HEK293 (cell line): ENCODE measurements at regions not wholly inside any gene's neighbourhood (a gene's known extent, or its start where the extent isn't known, plus 50 kb on each side); places are given as distances from the start of the nearest gene placed in this dataset.

Experiments
- ZFP41 ChIP-seq: fragments of 450-650 bp; formaldehyde crosslinking; IDR thresholded peaks from 2 replicates; pipeline ENCODE4 v1.5.1; 2016; ENCODE audit warnings: missing biosample characterization, missing genetic modification characterization, borderline replicate concordance
- ZNF133 ChIP-seq: fragments of 450-650 bp; formaldehyde crosslinking; IDR thresholded peaks from 2 replicates; pipeline ENCODE4 v1.5.1; 2016; ENCODE audit warnings: missing biosample characterization, missing genetic modification characterization
- ZNF175 ChIP-seq: fragments of 450-650 bp; formaldehyde crosslinking; IDR thresholded peaks from 2 replicates; pipeline ENCODE4 v1.5.1; 2016; ENCODE audit warnings: missing biosample characterization, missing genetic modification characterization
- ZNF514 ChIP-seq: fragments of 450-650 bp; formaldehyde crosslinking; IDR thresholded peaks from 2 replicates; pipeline ENCODE4 v1.5.1; 2016; ENCODE audit warnings: missing biosample characterization, missing genetic modification characterization
- ZNF521 ChIP-seq: fragments of 450-650 bp; formaldehyde crosslinking; IDR thresholded peaks from 2 replicates; pipeline ENCODE4 v1.5.1; 2017; ENCODE audit warnings: missing biosample characterization, mild to moderate bottlenecking, missing genetic modification characterization
- ZNF530 ChIP-seq: fragments of 450-650 bp; formaldehyde crosslinking; IDR thresholded peaks from 2 replicates; pipeline ENCODE4 v1.5.1; 2016; ENCODE audit warnings: low read depth, missing biosample characterization, missing genetic modification characterization
- ZNF660 ChIP-seq: fragments of 450-650 bp; IDR thresholded peaks from 2 replicates; pipeline ENCODE4 v1.5.1; 2018; ENCODE audit warnings: missing biosample characterization, mild to moderate bottlenecking, missing genetic modification characterization
- TF ChIP-seq, protein P1 (sequence below): fragments of 450-650 bp; formaldehyde crosslinking; IDR thresholded peaks from 2 replicates; pipeline ENCODE4 v1.5.1; 2016; ENCODE audit warnings: missing biosample characterization, missing genetic modification characterization
- TF ChIP-seq, protein P2 (sequence below): fragments of 450-650 bp; formaldehyde crosslinking; IDR thresholded peaks from 2 replicates; pipeline ENCODE4 v1.5.1; 2016; ENCODE audit warnings: missing biosample characterization, missing genetic modification characterization
- TF ChIP-seq, protein P3 (sequence below): fragments of 450-650 bp; formaldehyde crosslinking; IDR thresholded peaks from 2 replicates; pipeline ENCODE4 v1.5.1; 2016; ENCODE audit warnings: missing biosample characterization, missing genetic modification characterization

DNA sequence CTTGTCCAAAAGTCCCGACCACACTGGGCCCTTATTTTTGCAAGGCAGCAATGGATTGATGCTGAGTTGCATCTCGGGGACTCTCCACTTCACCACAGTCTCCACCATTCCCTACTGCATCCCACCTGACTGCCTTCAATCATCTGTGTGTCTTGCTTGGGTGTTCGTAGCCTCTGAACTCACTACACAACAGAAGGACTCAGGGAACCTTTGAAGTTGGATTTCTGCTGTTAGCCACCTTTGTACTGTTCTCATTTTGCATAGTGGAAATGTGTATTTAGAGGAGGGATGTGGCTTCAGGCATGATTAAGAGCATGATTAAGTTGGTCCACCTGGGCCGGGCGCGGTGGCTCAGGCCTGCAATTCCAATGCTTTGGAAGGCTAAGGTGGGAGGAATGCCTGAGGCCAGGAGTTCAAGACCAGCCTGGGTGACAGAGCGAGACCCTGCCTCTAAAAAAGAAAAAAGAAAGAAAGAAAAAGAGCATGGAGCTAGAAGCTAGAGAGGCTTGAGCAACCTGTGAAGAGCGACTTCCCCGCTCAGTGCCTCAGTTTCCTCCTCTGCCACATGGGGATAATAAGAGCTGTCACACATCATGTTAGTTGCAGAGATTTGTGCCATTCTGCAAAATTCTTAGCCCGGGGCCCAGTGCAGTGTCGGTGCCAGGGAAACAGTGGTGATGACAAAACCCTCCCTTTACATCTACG is 121.3 kb upstream of the PTPN1 start:
- TF ChIP-seq ZNF530 (tag by site-specific recombination) (no peak), ZNF521 (tag by site-specific recombination) (no peak), ZNF514 (no peak), ZNF175 (tag by site-specific recombination) (no peak), ZNF660 (no peak), ZNF133 (tag by site-specific recombination) (no peak), ZFP41 (tag by site-specific recombination) (no peak)
- TF ChIP-seq, protein P1, sequence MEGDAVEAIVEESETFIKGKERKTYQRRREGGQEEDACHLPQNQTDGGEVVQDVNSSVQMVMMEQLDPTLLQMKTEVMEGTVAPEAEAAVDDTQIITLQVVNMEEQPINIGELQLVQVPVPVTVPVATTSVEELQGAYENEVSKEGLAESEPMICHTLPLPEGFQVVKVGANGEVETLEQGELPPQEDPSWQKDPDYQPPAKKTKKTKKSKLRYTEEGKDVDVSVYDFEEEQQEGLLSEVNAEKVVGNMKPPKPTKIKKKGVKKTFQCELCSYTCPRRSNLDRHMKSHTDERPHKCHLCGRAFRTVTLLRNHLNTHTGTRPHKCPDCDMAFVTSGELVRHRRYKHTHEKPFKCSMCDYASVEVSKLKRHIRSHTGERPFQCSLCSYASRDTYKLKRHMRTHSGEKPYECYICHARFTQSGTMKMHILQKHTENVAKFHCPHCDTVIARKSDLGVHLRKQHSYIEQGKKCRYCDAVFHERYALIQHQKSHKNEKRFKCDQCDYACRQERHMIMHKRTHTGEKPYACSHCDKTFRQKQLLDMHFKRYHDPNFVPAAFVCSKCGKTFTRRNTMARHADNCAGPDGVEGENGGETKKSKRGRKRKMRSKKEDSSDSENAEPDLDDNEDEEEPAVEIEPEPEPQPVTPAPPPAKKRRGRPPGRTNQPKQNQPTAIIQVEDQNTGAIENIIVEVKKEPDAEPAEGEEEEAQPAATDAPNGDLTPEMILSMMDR (tag by site-specific recombination), result no peak
- TF ChIP-seq, protein P2, sequence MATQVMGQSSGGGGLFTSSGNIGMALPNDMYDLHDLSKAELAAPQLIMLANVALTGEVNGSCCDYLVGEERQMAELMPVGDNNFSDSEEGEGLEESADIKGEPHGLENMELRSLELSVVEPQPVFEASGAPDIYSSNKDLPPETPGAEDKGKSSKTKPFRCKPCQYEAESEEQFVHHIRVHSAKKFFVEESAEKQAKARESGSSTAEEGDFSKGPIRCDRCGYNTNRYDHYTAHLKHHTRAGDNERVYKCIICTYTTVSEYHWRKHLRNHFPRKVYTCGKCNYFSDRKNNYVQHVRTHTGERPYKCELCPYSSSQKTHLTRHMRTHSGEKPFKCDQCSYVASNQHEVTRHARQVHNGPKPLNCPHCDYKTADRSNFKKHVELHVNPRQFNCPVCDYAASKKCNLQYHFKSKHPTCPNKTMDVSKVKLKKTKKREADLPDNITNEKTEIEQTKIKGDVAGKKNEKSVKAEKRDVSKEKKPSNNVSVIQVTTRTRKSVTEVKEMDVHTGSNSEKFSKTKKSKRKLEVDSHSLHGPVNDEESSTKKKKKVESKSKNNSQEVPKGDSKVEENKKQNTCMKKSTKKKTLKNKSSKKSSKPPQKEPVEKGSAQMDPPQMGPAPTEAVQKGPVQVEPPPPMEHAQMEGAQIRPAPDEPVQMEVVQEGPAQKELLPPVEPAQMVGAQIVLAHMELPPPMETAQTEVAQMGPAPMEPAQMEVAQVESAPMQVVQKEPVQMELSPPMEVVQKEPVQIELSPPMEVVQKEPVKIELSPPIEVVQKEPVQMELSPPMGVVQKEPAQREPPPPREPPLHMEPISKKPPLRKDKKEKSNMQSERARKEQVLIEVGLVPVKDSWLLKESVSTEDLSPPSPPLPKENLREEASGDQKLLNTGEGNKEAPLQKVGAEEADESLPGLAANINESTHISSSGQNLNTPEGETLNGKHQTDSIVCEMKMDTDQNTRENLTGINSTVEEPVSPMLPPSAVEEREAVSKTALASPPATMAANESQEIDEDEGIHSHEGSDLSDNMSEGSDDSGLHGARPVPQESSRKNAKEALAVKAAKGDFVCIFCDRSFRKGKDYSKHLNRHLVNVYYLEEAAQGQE (tag by site-specific recombination), result no peak
- TF ChIP-seq, protein P3, sequence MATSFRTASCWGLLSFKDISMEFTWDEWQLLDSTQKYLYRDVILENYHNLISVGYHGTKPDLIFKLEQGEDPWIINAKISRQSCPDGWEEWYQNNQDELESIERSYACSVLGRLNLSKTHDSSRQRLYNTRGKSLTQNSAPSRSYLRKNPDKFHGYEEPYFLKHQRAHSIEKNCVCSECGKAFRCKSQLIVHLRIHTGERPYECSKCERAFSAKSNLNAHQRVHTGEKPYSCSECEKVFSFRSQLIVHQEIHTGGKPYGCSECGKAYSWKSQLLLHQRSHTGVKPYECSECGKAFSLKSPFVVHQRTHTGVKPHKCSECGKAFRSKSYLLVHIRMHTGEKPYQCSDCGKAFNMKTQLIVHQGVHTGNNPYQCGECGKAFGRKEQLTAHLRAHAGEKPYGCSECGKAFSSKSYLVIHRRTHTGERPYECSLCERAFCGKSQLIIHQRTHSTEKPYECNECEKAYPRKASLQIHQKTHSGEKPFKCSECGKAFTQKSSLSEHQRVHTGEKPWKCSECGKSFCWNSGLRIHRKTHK, result no peak
